BE2C (cell line): ENCODE measurements at regions not wholly inside any gene's neighbourhood (a gene's known extent, or its start where the extent isn't known, plus 50 kb on each side); places are given as distances from the start of the nearest gene placed in this dataset.

Experiments used
- DNase-seq: peaks from one replicate; pipeline ENCODE4 v3.0.0-alpha.2; 2020
- H3K27me3 ChIP-seq: fragments of 250-450 bp; sonication (Bioruptor Pico); 2 replicates; pipeline ENCODE4 v1.5.1; 2020; ENCODE audit warnings: mild to moderate bottlenecking
- H3K36me3 ChIP-seq: fragments of 250-450 bp; sonication (Bioruptor Pico); 2 replicates; pipeline ENCODE4 v1.5.1; 2020; ENCODE audit warnings: mild to moderate bottlenecking
- H3K4me1 ChIP-seq: fragments of 250-450 bp; sonication (Bioruptor Pico); 2 replicates; pipeline ENCODE4 v1.5.1; 2020
- H3K4me3 ChIP-seq: 2 replicates; pipeline ENCODE4 v1.5.1; 2011; ENCODE audit warnings: low read depth, low read length
- H3K9me3 ChIP-seq: fragments of 250-450 bp; sonication (Bioruptor Pico); 2 replicates; pipeline ENCODE4 v1.5.1; 2020
- CTCF ChIP-seq: IDR thresholded peaks from 2 replicates; pipeline ENCODE4 v1.5.1; 2012; ENCODE audit warnings: mild to moderate bottlenecking, low read depth, low read length

GRCh38 chrX:137215467-137215866 lies 181.7 kb upstream of the GPR101 start:
- Histone ChIP-seq H3K4me1 (no peaks in the 10 kb centered on the region), H3K4me3 (no peak overlapping the region), H3K27me3 (no peaks in the 10 kb centered on the region), H3K9me3 (no peaks in the 10 kb centered on the region), H3K36me3 (no peaks in the 10 kb centered on the region)
- TF ChIP-seq CTCF = no peak
- DNase-seq = no peak

GRCh38 chrX:137212078-137212632 lies 178.4 kb upstream of the GPR101 start:
- Histone ChIP-seq H3K36me3 (no peaks in the 10 kb centered on the region), H3K4me3 (no peak overlapping the region), H3K9me3 (no peaks in the 10 kb centered on the region), H3K27me3 (no peaks in the 10 kb centered on the region), H3K4me1 (no peaks in the 10 kb centered on the region)
- no peak for DNase-seq
- TF ChIP-seq CTCF = no peak

- Histone ChIP-seq H3K9me3 (no peaks in the 10 kb centered on the region), H3K27me3 (no peaks in the 10 kb centered on the region), H3K4me1 (no peaks in the 10 kb centered on the region), H3K36me3 (no peaks in the 10 kb centered on the region), H3K4me3 (no peak overlapping the region)
- TF ChIP-seq CTCF = no peak
- DNase-seq = no peak
These were observed 164.2 kb upstream of the GPR101 start for GRCh38 chrX:137198040-137198439.

- TF ChIP-seq CTCF = no peak
- Histone ChIP-seq H3K9me3 (no peaks in the 10 kb centered on the region), H3K36me3 (no peaks in the 10 kb centered on the region), H3K4me3 (no peak overlapping the region), H3K4me1 (no peaks in the 10 kb centered on the region), H3K27me3 (no peaks in the 10 kb centered on the region)
- no peak for DNase-seq
These were observed 162.2 kb upstream of the GPR101 start for GRCh38 chrX:137195991-137196390.

- no peak for TF ChIP-seq CTCF
- DNase-seq = no peak
- no peaks in the 10 kb centered on the region for H3K9me3 ChIP-seq
- H3K27me3 ChIP-seq = no peaks in the 10 kb centered on the region
- H3K4me1 ChIP-seq = no peaks in the 10 kb centered on the region
- H3K36me3 ChIP-seq = no peaks in the 10 kb centered on the region
- H3K4me3 ChIP-seq = no peak overlapping the region
These were observed 161.5 kb upstream of the GPR101 start for GRCh38 chrX:137195296-137195695.

- TF ChIP-seq CTCF = peak; percentile 58
- Histone ChIP-seq H3K36me3 (no peaks in the 10 kb centered on the region), H3K4me1 (no peaks in the 10 kb centered on the region), H3K4me3 (no peak overlapping the region), H3K27me3 (no peaks in the 10 kb centered on the region), H3K9me3 (no peaks in the 10 kb centered on the region)
- DNase-seq = peak; percentile 15
These were observed 160.4 kb upstream of the GPR101 start for GRCh38 chrX:137194164-137194563.
